HG02870 (cell line): ENCODE measurements at regions not wholly inside any gene's neighbourhood (a gene's known extent, or its start where the extent isn't known, plus 50 kb on each side); places are given as distances from the start of the nearest gene placed in this dataset.

Source experiments
- ATAC-seq: cut with Tn5 transposase; IDR thresholded peaks from one replicate; pipeline ENCODE4 v1.9.1; 2021; ENCODE audit warnings: mild to moderate bottlenecking, moderate library complexity; ENCODE audit not compliant: unreplicated experiment

DNA sequence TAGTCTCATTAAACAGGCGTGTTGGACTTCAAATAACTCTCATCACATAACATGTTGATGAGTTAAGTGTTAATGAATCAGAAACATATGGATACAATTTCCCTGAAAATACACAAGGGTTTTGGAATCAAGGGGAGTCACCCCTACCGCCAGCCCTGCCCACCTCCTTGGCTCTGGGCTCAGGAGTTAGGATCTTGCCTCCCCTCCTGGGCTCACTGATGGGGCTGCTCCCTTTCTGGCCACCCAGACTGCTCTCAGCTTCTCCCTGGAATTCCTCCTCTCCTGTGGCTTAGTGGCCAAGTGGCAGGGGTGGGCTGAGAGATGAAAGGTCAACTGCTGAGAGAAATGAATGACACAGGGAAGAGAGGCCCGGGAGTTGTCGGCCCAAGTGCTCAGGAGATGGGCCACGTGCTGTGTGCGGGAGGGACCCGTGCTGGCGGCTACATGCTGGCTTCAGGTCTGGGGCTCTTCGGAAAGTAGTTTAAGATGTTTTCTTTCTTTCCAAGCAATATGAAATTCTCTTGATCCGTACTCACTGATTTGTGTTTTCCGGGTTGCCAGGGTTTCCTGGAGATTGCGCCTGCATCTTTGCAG is 55.8 kb upstream of the TNP1 start:
- ATAC-seq: no peak

DNA sequence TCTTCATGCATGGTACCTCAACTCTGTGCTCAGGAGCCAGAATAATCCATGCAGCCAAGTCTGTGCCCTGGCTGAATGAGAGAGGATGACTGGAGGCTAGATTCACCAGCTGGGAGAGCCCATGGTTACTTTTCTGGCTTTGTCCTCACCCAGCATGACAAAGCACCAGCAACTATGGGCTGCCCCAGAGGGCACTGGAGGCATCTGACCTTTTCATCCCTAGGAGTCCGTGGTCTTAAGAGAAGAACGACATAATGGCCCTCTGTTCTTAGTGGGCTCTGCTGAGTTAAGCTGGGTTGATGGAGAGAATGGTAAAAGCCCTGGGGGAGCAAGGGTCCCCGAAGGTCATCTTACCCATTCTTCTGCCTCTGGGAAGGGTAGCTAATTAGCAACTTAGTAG is 54.6 kb upstream of the TNP1 start:
- no peak for ATAC-seq

DNA sequence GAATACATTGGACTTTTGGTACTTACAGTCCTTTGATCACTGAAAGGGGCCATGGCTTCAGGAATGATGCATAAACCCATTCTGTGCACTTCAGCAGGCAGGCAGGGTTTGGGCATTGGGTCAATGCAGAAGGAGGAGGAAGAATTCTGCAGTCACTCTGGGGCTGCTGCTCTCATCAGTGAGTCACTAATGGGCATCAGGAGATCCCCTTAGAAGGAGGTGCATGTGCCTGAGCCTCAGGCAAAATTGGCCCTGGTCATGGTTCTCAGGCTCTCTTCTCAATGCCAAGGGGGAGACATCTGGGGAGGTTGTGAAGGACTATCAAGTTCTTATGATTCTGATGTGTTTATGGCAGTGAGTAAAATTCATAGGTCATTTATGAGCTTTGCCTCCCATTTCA is 52.0 kb upstream of the TNP1 start:
- no peak for ATAC-seq

DNA sequence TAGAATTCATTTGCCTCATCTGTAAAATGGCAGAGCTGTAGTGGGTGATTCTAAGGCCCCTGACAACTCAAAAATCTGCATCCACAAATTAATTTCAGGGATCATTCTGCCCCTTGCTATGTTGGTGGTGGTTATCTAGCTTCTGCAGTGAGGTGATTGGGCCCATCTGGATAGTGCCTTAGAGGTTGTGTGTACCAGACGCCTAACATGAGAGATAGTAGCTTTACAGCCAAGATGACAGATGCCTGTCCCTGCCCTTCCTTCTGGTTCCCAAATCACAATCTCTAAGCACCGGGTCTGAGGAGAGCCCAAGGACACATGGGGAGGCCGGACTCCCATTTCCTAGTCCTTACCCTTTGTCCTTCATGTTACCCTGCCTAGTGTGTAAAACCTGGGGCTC is 51.1 kb upstream of the TNP1 start:
- ATAC-seq: no peak

GRCh38 chr2:216909541-216910210 is 49.8 kb upstream of the TNP1 start:
- ATAC-seq: no peak
